GM10266 (cell line): ENCODE measurements at regions not wholly inside any gene's neighbourhood (a gene's known extent, or its start where the extent isn't known, plus 50 kb on each side); places are given as distances from the start of the nearest gene placed in this dataset.

Experiments used
- DNase-seq: peaks from one replicate; pipeline ENCODE4 v3.0.0; 2012; ENCODE audit errors: extremely low spot score
- CTCF ChIP-seq: IDR thresholded peaks from 2 replicates; pipeline ENCODE4 v1.5.1; 2012; ENCODE audit warnings: mild to moderate bottlenecking, low read depth; ENCODE audit not compliant: control insufficient read depth, insufficient read depth; ENCODE audit errors: missing control alignments

DNA sequence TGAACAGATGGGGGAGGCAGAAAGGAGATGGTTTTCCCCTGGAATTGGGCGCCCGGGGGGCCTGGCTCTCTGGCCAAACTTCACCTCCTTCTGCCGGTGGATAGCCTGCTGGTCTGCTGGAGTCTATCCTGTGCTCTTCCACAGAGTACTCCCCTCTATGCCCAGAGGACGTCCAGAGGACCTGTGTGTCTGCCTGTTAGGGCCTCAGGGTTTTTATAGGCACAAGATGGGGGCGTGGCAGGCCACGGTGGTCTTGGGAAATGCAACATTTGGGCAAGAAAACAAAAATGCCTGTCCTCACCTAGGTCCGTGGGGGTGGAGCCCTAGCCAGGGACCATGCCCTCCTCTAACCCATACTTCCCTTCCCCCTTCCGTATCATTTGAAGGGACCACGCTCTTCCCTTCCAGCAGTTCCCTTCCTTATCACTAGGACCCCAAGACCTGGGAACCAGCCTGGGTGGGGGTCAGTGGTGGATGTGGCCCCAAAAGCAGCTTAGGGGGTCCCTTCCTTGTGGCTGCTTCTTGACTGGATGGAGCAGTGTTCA, 53.6 kb upstream of the ZNF337 start:
- no peak for TF ChIP-seq CTCF
- no peak for DNase-seq

- TF ChIP-seq CTCF: no peak
- no peak for DNase-seq
These were observed 53.0 kb upstream of the ZNF337 start for GRCh38 chr20:25749649-25750048.
